DMS79 (cell line): ENCODE measurements at regions not wholly inside any gene's neighbourhood (a gene's known extent, or its start where the extent isn't known, plus 50 kb on each side); places are given as distances from the start of the nearest gene placed in this dataset.
"Not testable (repeated sequence)": the region's sequence is repeated elsewhere in the genome, so short reads cannot be mapped to it uniquely, and the experiment has no call there.

ENCODE experiments used
- DNase-seq: peaks from one replicate; lab custom pipeline; 2025; lab: John Stamatoyannopoulos, UW

GRCh38 chr13:33411312-33411711 lies 125.8 kb upstream of the STARD13 start:
- no peak for DNase-seq

- DNase-seq, result no peak
Measured at GRCh38 chr13:33415822-33416221, 130.3 kb upstream of the STARD13 start.

DNA sequence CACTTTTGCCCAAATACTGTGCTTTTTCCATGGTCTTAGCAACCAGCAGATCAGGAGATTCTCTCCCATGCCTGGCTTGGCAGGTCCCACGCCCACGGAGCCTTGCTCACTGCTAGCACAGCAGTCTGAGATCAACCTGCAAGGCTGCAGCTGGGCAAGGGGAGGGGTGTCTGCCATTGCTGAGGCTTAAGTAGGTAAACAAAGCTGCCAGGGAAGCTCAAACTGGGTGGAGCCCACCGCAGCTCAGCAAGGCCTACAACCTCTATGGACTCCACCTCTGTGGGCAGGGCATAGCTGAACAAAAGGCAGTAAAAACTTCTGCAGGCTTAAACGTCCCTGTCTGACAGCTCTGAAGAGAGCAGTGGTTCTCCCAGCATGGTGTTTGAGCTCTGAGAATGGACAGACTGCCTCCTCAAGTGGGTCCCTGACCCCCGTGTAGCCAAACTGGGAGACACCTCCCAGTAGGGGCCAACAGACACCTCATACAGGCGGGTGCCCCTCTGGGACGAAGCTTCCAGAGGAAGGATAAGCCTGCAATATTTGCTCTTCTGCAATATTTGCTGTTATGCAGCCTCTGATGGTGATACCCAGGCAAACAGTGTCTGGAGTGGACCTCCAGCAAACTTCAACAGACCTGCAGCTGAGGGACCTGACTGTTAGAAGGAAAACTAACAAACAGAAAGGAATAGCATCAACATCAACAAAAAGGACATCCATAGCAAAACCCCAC lies 132.8 kb upstream of the STARD13 start:
- not testable (repeated sequence) for DNase-seq

- DNase-seq, result not testable (repeated sequence)
Measured at GRCh38 chr13:33420117-33420516, 134.6 kb upstream of the STARD13 start.

GRCh38 chr13:33426131-33426530 lies 140.6 kb upstream of the STARD13 start:
- DNase-seq, result no peak

DNA sequence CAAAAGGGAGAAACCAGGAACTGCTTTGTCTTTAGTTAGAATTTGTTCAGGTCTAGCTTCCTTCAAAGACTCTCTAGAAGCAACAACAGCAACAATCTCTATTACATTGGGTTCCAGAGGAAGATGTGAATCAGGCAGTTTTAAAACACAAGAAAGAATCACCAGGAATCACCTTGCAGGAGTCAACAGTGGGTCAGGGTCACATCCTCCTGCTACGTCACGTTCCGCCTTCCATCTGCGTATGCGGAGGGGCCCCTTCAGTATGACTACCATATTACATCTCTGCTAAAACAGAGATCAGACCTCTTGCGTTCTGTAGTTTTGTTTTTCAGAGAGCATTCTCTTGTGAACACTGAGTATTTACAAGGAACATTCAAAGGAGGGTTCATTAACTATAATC lies 147.8 kb upstream of the STARD13 start:
- DNase-seq, result no peak

- no peak for DNase-seq
Measured at GRCh38 chr13:33434676-33435075, 149.1 kb upstream of the STARD13 start.

DNA sequence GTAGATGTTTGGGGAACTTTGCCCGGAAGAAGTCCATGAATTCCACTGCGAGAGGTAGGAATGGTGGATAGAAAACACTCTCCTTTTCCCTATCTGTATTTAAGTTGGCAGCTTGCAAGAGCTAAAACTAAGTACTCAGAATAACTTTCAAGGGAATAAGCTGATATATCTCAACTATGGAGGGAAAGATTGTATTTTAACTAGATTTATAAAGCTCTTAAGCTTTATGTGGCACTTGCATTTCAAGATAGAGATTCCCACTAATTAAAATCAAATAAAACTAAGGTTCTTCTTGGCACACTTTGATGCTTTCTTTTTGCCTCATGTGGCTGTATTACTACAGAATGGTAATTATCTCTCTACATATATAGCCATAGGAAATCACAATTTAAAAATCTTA lies 149.7 kb upstream of the STARD13 start:
- DNase-seq, result no peak

- no peak for DNase-seq
Measured at GRCh38 chr13:33438918-33439317, 153.4 kb upstream of the STARD13 start.

DNA sequence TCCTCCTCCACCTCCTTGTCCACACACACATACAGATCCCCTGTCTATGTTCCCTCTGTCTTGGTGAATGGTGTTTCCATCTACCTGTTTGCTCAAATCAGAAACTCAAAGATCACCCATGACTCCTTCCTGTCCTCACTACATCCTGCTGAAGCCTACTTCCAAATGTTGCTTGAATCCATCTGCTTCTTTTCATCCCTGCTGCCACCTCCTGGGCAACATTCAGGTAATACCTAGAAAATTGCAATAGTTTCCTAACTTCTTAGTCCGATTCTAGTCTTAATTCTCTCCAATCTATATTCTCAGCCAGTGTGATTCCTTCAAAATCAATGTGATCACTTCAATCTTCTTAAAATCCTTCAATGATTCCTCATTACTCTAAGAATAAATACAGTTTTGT lies 155.5 kb upstream of the STARD13 start:
- DNase-seq, result no peak

DNA sequence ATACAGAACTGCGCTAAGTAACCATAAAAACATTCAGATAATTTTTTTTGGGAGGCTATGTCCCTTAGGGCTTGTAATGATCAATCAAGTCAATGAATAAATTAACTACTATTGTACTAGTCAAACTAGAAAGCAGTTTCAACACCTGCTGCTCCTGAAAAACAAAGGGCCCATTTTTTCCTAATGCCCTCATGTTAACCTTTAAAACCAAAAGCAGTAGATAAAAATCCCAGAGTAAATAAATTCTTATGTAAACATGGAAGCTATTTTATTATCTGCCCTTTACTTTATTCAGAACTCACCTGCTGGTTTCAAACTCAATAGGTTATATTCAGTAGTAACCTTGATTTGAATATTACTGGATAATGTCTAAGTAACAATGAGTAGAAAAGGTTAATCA lies 159.5 kb upstream of the STARD13 start:
- no peak for DNase-seq

GRCh38 chr13:33445476-33445875 lies 159.9 kb upstream of the STARD13 start:
- DNase-seq, result no peak

GRCh38 chr13:33446821-33447725 lies 161.5 kb upstream of the STARD13 start:
- no peak for DNase-seq

DNA sequence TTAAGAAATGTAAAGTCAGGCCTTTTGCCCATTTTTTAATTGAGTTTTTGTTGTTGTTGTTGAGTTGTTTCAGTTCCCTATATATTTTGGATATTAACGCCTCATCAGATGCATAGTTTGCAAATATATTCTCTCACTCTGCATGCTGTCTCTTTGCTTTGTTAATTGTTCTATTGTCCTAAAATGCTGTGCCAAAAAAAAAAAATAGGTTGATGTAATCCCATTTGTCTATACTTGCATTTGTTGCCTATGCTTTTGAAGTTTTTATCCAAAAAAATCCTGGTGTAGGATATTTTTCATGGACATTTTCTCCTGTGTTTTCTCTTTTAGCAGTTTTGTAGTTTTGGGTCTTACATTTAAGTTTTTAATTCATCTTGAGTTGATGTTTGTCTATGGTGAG lies 163.3 kb upstream of the STARD13 start:
- DNase-seq, result no peak

DNA sequence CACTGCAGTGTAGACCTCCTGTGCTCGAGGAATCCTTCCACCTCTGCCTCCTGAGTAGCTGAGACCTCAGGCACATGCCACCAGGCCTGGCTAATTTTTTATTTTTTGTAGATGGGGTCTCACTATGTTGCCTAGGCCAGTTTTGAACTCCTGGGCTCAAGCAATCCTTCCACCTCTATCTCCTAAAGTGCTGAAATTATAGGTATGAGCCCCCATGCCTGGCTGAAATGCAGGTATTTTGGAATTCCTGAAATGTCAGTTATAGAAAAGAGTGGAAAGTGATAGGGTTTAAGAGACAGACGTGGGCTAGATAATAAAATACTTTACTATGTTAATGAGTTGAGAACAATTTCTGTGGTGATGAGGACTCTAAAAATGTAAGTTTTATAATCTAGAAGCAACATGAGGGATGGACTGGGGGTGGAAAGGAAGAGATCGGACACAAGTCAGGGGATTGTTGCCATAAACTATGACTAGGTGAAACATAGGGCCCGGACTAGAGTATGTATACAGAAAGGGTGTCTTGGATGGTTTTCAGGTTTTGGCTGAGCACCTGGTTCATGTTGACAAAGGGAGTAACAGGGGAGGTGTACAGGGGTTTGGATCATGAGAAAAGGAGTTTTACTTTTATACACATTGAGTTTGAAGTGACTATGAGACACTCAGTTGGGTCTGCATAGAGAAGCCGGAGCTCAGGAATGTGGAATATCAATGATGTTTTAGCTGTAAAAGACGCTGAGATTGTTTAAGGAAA lies 165.6 kb upstream of the STARD13 start:
- no peak for DNase-seq

DNA sequence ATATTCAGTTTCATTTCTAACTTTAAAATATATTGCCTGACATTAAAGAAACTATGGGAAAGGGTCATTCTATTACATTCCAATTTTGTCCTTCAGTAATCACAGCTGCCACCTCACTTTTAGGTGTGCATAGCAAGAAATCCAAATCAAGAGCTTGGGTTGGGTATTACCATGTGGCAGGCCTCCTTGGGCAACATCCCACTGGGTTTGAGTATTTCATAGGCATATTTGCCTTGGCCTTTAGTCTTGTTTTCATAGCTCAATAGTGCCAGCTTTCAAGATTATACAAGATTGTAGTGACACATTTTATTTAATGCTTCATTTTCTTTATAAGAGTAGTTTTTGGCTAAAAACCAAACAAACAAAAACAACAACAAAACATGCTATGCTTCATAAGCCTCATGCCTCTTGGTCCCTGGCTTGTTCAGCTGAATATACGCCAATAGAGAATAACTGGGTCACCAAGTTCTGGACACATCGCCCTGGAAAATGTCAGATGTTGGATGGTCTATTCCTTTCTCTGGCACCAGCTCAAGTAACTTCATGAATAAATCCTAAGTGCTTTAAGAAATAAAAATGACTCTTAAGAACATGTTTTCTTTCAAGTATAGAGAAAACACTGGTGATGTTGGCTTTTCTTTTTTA lies 167.4 kb upstream of the STARD13 start:
- DNase-seq, result peak; percentile 9

GRCh38 chr13:33453936-33454335 lies 168.4 kb upstream of the STARD13 start:
- no peak for DNase-seq

DNA sequence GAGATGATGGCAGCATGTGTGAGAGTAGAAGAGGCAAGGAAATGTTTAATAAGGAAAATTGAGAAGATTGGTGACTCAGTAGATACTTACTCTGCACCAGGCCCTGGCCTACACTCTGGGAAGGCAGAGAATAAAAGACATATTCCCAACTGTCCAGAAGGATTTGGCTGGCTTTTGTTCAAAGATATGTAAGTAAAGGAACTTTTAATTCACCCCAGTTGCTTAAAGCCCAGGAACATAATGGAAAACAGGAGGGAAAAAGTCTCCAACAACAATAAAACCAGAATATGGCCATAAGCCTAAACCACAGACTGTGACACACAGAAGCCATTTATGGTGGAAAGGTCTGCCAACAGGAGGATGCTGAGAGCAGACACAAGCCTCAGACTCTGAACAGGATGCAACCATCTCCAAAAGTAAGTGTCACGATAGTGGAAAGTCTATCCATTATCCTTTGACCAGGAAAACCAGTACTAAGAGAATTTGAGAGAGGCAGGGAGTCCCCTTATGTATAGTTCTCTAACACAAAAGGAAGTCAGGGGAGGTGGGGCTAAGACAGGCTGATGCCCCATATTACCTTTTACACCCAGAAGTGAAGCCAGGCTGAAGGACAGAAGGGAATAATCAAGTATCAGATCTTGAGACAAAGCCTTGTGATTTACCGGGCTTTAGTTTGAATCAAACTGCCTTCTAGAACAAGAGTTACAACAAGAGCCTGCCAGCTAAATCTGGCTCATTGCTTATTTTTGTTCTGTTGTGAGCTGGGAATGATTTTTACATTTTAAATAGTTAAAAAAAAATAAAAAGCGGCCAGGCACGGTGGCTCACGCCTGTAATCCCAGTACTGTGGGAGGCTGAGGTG lies 169.5 kb upstream of the STARD13 start:
- DNase-seq, result no peak

- DNase-seq, result no peak
Measured at GRCh38 chr13:33459702-33460101, 174.1 kb upstream of the STARD13 start.

GRCh38 chr13:33462109-33462508 lies 176.6 kb upstream of the STARD13 start:
- DNase-seq, result no peak

GRCh38 chr13:33464345-33464744 lies 178.8 kb upstream of the STARD13 start:
- DNase-seq, result no peak
